ENCODE measurements at regions not wholly inside any gene's neighbourhood (a gene's known extent, or its start where the extent isn't known, plus 50 kb on each side); places are given as distances from the start of the nearest gene placed in this dataset.
A peak's percentile ranks its signal among the peaks of the same experiment; 100 is the strongest.

DNA sequence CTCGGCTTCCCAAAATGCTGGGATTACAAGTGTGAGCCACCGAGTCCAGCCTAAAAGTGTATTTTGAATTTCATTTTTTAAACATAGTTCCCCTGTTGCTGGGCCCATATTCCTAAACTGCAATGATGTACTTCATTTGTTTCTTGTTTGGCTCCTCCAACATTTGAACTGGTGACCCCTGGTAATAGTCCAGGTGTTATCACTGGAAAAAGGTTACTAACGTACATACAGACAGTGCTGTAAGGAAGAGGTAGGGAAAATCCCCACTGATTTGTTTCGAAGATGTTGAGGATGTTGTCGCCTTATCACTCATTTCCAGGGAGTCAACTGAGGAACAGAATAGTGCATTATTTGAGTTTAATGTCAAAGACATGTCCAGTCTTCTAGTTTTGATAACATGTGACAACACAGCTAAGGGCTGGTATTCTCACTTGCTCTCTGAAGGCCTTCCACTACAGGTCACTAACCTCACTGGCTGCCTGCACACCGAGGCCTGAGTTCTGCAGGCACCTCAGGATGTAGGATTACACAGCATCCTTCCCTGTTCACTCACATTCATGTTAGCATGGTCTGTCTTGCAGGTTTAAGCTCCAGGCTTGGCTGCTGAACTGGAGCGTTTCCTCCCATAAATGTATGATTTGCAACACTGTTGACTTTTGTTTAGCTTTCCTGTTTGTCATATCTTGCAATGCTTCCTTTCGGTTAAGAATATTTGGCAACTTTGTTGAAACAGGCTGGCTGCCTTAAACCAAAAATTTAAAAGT is 362.8 kb downstream of the INHBA start:
- DNase-seq, result peak; percentile 11

GRCh38 chr7:41336981-41337380 is 365.9 kb downstream of the INHBA start:
- no peak for DNase-seq

- no peak for DNase-seq
Observed at GRCh38 chr7:41336455-41336952, 366.4 kb downstream of the INHBA start.

- no peak for DNase-seq
Observed at GRCh38 chr7:41334071-41334862, 368.6 kb downstream of the INHBA start.

DNA sequence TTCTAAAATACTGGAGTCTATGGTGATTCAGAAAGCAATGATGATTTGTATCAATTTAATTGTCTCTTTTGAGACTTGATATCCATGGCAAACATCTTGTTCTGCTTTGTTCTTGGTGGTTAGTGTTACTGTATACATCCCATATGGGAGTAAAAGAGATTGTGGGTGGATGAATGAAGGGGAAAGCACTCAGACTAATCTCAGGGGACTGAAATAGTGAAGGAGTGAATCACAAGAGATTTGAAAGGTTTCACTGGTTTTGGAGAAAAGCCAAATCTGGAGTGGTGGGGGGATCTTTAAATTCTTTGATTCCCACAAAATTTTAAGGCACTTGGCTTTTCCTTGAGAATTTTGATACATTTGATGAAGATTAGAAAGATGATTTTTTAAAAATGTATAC is 369.4 kb downstream of the INHBA start:
- no peak for DNase-seq

DNA sequence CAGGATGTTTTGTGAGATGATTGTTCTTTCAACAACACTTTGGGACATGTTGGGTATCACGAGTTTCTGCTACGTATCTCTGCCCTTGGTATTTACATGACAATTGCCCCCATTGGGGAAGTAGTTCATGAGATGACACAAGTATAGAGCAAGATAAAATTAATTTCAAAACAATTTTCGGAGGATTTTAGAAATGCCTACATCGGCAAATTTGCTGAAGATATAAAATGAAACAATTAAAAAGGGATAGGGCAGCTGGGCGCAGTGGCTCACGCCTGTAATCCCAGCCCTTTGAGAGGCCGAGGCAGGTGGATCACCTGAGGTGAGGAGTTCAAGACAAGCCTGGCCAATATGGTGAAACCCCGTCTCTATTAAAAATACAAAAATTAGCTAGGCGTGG is 371.7 kb downstream of the INHBA start:
- no peak for DNase-seq

DNA sequence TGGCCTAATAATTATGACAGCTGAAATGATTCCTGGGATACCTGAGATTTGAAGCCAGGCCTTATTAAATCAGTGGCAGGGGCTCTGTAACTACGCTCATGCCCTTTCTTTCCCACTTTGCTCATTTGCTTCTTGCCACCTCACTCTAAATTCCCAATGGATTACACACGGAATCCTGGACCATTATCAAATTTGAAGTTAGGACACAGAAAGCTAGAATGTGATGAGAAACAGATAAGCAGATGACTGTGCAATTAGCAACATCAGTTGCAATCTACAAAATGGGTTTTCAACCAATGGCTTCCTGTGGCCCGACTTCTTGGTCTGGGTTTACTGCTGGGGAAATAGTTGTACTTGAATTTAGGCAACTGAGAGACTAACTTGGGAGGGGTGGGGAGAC is 374.3 kb downstream of the INHBA start:
- DNase-seq, result no peak

DNA sequence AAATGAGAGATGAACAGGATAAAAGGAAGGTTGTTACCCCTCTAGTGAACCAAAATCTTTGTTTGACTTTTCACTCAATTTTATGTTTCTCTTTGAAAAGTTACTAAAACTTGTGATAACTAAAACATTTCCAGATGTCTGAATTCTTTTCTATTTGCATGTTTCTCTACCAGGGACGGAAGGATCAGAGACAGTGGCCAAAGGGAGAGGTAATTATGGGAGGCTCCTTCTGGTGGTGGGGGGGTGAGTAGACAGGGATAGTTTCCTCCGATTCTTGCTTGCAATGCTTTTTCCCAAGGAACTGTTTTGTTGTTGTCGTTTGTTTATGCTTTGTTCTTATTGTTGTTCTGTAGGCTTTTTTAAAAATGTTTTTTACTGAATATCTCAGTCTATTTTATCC is 374.8 kb downstream of the INHBA start:
- DNase-seq, result no peak

DNA sequence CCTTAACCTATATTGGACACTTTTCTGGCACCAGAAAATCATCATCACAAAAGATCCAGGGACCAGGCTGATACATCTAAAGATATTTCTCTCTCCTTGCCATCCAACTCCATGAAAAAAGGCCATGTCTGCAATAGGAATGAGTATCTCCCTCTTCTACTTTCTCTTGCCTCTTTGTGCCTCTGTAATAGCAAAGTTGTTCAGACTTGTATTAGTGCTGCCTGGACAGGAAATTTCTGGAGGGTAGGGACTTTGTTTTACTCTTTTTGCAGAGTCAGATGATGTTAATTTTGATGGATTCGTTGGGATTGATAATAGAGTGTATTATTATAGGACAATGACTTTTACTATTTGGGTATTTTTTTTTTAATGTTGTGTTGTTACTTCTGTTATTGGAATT is 376.3 kb downstream of the INHBA start:
- no peak for DNase-seq

DNA sequence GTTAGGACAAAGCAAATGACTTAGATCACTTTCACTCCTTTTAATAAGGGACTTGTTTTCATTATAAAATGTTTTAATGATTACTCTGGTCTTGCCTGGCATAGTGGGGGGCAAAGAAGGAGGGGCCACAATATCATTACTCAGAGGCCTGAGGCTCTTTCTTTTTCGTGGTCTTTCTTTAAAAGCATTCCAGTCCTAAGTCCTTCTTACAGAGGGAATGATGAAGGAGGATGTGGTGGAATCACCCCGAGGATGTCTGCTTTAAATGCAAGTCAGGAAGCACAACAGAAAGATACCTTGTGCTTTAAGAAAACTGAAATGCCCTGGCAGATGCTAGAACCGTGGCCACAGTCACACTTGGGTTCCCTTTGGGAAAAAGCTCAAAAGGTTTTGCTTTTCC is 379.1 kb downstream of the INHBA start:
- no peak for DNase-seq

DNA sequence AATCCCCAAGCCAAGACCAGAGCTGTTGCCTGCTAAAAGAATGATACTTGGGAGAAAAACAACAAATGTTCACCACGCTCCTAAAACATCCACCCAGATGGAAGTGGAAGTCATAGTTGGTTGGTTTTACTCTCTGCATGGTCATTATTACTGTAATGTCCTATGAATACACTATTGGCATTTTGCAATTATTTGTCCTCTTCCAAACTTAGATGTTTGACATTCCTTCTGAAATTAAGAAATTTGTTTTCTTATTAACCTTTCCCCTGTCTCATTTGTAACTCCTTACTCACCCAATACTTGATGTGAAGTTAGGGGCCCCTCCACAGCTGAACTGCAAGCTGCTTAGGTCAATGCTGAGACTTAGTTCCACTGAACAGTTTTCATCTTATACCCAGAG is 383.3 kb downstream of the INHBA start:
- DNase-seq, result no peak

GRCh38 chr7:41316410-41316809 is 386.5 kb downstream of the INHBA start:
- no peak for DNase-seq

DNA sequence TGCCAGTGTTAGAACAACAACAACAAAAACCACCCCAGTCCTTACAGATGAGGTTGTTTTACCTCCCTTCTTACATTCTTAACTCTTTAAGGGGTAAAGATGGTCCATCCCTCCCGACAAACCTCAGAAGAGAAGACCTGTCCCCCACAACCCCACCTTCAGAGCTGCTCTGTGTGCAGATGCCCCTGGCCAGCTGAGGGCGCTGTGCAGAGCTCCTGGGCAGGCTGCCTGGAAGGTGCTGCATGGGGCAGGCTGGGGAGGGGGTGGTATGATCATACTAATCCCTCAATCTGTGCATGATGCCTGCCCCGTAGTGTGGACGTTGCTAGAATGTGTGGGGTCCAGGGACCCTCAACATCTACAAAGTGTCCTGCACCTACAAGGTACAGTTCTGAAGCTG is 387.1 kb downstream of the INHBA start:
- no peak for DNase-seq

GRCh38 chr7:41313171-41313570 is 389.7 kb downstream of the INHBA start:
- no peak for DNase-seq

DNA sequence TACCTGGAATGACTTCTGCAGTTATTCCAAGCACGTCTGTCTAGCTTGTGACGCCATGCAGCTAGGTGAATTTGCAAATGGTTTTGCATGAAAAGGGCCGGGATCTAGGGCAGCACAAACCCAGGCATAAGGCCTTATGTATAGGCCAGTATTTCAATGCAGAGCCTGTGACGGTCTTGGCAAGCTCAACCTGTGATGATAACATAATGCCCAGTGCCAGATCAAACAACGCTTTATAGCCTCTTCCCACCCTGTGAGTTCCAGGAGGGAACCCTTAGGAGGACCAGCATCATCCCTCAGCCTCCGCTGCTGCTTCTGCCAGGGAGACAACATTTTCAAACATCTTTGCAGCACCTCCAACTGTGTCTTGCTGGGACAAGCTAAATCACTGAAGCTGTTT is 390.7 kb downstream of the INHBA start:
- DNase-seq, result no peak

- no peak for DNase-seq
Observed at GRCh38 chr7:41311301-41311700, 391.6 kb downstream of the INHBA start.

GRCh38 chr7:41306486-41306885 is 396.4 kb downstream of the INHBA start:
- no peak for DNase-seq

GRCh38 chr7:41305001-41305400 is 397.9 kb downstream of the INHBA start:
- no peak for DNase-seq

DNA sequence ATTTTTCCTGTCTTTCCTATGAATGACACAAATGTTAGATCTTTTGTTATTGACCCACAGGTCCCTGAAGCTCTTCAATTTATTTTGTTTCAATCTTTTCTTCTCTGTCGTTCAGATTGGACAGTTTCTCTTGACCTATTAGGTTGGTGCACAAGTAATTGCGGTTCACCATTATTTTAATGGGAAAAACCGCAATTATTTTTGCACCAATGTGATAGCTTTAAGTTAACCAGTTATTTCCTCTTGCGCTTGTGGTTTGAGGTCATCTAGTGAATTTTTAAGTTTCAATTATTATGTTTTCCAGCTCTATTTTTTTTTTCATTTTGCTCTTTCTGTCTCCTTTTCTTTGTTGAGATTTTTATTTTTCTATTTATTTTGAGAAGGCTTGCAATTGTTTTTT is 399.2 kb downstream of the INHBA start:
- no peak for DNase-seq

DNA sequence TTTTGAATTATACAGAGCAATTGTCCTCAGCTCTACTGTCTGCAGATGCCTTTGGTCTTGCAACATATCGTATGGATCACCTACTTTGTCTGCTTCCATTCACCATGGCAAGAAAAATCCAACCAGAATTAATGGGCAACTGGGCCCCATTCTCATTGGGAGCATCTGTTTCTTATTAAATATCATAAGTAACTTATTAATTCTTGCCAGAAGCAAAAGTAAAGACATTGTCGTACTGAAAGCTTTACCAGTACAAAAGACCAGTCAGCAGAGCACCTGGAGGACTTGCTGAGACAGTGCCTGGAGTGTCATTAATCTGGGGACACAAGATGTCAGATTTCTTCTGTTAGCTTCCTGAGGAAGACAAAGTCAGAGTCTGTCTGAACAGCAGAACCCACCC is 404.5 kb downstream of the INHBA start:
- DNase-seq, result no peak

DNA sequence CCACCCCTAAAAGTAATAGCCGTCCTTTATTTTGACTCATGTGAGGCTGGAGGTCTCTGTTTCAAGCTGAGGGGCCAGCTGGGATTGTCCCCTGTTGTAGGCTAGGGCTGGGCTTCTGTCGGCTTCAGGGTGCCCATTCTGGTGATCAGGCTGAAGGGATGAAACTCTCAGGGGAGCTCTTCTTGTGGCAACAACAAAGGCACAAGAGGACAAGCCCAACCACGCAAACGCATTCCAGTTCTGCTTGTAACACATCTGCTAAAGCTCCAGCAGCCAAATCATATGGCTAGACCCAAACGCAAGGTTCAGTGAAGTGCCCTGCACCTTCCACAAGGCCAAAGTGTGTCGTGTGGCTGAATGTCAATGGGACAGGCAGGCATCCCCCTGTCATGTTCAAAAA is 405.7 kb downstream of the INHBA start:
- DNase-seq, result no peak

- DNase-seq, result no peak
Observed at GRCh38 chr7:41295455-41295815, 407.5 kb downstream of the INHBA start.
